ENCODE measurements at regions not wholly inside any gene's neighbourhood (a gene's known extent, or its start where the extent isn't known, plus 50 kb on each side); places are given as distances from the start of the nearest gene placed in this dataset.

- TF ChIP-seq CTCF (IDR thresholded peaks at IDR 0.05): no peak
Measured at GRCh38 chr7:42756841-42757240, 155.0 kb downstream of the C7orf25 start.

GRCh38 chr7:42753811-42754363, 158.0 kb downstream of the C7orf25 start:
- no peak for TF ChIP-seq CTCF (IDR thresholded peaks at IDR 0.05)

GRCh38 chr7:42753367-42753766, 158.5 kb downstream of the C7orf25 start:
- TF ChIP-seq CTCF (IDR thresholded peaks at IDR 0.05): no peak

DNA sequence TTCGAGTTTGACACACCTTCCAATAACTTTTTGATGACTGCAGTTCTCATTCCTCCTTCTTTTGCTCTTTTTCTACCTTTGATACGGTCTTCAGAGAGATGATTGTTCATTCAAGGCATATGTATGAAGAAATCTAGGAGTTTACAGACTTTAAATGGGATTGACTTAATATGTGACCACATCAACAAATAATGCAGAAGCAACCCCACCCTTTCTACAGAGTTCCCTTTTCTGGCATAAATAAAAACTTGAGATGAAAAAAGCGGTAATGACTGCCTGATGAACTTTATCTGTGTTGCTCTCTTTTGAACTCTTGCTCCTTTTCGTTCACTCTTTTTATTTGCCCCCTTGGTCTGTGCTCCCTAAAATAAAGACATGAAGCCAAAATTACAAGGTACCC, 161.7 kb downstream of the C7orf25 start:
- no peak for TF ChIP-seq CTCF (IDR thresholded peaks at IDR 0.05)

- TF ChIP-seq CTCF (IDR thresholded peaks at IDR 0.05): no peak
Measured at GRCh38 chr7:42747044-42747443, 164.8 kb downstream of the C7orf25 start.

GRCh38 chr7:42746214-42746613, 165.7 kb downstream of the C7orf25 start:
- TF ChIP-seq CTCF (IDR thresholded peaks at IDR 0.05): no peak

GRCh38 chr7:42745357-42746059, 166.4 kb downstream of the C7orf25 start:
- TF ChIP-seq CTCF (IDR thresholded peaks at IDR 0.05): peak; percentile 83

Data from LNCAP (cell line).